Uterus (tissue), 2 donors: ENCODE measurements at regions not wholly inside any gene's neighbourhood (a gene's known extent, or its start where the extent isn't known, plus 50 kb on each side); places are given as distances from the start of the nearest gene placed in this dataset.

ENCODE experiments used
- CTCF ChIP-seq, 4 experiments: fragments of 200-600 bp in 2 of 4; fragments of 450-650 bp in 2 of 4; sonication (generic) in 2 of 4; IDR thresholded peaks; one replicate each; pipeline ENCODE4 v1.5.1; 2016 to 2019; ENCODE audit warnings: antibody characterized with exemption in 4 of 4, mild to moderate bottlenecking in 2 of 4, moderate library complexity in 1 of 4
- POLR2A ChIP-seq, 2 donors: fragments of 450-650 bp; IDR thresholded peaks; one replicate each; pipeline ENCODE4 v1.6.1; 2016; ENCODE audit warnings: antibody characterized with exemption in 2 of 2, mild to moderate bottlenecking in 1 of 2, moderate library complexity in 1 of 2

- TF ChIP-seq POLR2A (IDR thresholded peaks at IDR 0.05) (no peak), CTCF (IDR thresholded peaks at IDR 0.05) (no peak)
These were observed 115.7 kb downstream of the ARRDC4 start for GRCh38 chr15:98076021-98076816.
